ENCODE measurements at regions not wholly inside any gene's neighbourhood (a gene's known extent, or its start where the extent isn't known, plus 50 kb on each side); places are given as distances from the start of the nearest gene placed in this dataset.

DNA sequence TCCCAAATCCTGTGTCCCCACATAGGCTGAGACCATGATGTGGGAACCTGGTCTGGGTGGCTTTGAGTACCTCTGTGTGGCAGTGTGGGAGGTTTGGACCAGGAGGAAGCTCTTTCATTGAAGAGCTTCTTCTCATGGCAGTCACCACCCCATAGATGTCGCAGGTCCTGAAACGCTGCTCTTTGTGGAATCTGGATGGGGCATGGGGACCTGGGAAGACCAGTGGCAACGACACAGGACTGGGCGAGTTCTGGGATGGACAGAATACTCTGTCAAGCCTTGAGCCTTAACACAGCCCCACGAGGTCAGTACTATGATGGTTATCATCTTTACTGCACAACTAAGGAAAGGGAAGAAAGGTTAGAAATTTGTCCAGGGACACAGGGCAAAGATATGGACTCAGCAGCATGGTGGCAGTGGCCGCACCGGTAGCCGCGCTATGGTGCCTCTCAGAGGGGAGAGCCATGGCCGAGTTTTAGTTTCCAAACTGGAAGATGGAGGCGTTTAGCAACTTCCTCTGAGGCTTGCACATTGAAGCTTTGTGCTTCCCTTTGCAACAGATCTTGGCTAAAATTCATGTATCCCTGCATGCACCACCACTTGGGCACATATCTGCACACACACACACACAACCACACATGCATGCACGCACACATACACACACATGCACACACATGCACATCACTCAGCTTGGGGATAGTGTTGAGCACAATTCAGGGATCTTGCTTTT is 117.7 kb upstream of the C1orf174 start:
- no peaks in the 10 kb centered on the region; the same call in none of the 2 replicates for H3K27me3 ChIP-seq (ENCODE audit: control insufficient read depth, insufficient read depth, low read length)
- H3K27ac ChIP-seq (ENCODE audit: low read length): no peak overlapping the region
- ChIA-PET CTCF (no interaction called here), POLR2A (interaction anchor here (0.7 kb wide), 1 partner anchor 87 kb away, joined by 3 read pairs; no protein-coding TSS in a partner anchor)
- no peaks in the 10 kb centered on the region for H3K4me1 ChIP-seq (ENCODE audit: control insufficient read depth, insufficient read depth, low read length)
- in situ Hi-C loops (cut with HindIII; ENCODE audit: low pct_unique_long_range_greater_than_20kb, low sequenced_read_pairs) (no loop called here), intact Hi-C loops (cut with micrococcal nuclease; ENCODE audit: unreplicated experiment) (no loop called here)
- ATAC-seq (no peak), DNase-seq (ENCODE audit: low read depth, low spot score) (no peak)
- no peaks in the 10 kb centered on the region for H3K36me3 ChIP-seq (ENCODE audit: control insufficient read depth, insufficient read depth, low read length)
- H3K4me3 ChIP-seq (ENCODE audit: low read depth in 2 of 2, low read length in 2 of 2): no peak overlapping the region
- TF ChIP-seq TCF7L2 (IDR thresholded peaks at IDR 0.05; ENCODE audit: low read depth, low read length) (no peak), POLR2AphosphoS5 (IDR thresholded peaks at IDR 0.05; ENCODE audit: low read depth, low read length) (no peak), REST (IDR thresholded peaks at IDR 0.05; ENCODE audit: insufficient read depth in 1 of 2, low read depth in 2 of 2, low read length in 1 of 2) (no peak)
- TF ChIP-seq, protein P1, sequence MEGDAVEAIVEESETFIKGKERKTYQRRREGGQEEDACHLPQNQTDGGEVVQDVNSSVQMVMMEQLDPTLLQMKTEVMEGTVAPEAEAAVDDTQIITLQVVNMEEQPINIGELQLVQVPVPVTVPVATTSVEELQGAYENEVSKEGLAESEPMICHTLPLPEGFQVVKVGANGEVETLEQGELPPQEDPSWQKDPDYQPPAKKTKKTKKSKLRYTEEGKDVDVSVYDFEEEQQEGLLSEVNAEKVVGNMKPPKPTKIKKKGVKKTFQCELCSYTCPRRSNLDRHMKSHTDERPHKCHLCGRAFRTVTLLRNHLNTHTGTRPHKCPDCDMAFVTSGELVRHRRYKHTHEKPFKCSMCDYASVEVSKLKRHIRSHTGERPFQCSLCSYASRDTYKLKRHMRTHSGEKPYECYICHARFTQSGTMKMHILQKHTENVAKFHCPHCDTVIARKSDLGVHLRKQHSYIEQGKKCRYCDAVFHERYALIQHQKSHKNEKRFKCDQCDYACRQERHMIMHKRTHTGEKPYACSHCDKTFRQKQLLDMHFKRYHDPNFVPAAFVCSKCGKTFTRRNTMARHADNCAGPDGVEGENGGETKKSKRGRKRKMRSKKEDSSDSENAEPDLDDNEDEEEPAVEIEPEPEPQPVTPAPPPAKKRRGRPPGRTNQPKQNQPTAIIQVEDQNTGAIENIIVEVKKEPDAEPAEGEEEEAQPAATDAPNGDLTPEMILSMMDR (IDR thresholded peaks at IDR 0.05): no peak
- BruUV-seq (replicated peaks): no TSS peak
- no peaks in the 10 kb centered on the region for H3K9me3 ChIP-seq (ENCODE audit: control insufficient read depth, insufficient read depth, low read depth, low read length)

DNA sequence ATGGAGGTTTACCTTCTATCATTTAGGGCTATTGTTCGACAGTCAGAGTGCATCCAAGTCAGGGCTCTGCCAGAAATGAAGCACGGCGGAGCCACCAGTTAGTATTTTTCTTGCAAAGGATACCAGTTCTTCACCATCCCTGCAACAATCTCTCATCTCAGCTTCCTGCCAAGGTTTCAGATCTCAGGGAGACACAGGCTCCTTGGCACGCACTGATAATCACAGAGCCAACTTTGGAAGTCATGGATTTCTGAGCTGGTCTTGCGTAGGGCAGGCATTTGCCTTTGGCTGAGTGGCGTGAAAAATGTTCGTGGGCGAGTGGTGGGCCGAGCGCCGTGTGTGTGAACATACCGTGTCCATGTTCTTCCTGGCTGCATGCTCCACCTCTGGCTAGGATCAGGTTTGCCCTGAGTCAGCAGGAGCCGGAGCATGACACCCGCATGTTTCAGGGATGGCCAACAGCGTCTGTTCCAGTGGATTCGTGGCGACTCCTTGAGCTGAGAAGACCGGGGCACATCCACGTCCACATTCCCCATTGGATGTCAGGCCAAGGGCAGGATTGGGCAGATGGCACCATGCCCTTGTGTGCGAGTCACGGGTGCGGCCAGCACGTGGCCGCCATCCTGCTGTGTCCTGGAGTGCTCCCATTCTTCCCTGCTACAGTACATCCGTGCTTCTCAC is 118.5 kb upstream of the C1orf174 start:
- no peak for ATAC-seq

More for the DNA sequence above, 118.5 kb upstream of the C1orf174 start:
- intact Hi-C loops (cut with micrococcal nuclease; ENCODE audit: unreplicated experiment) (no loop called here), in situ Hi-C loops (cut with HindIII; ENCODE audit: low pct_unique_long_range_greater_than_20kb, low sequenced_read_pairs) (no loop called here)
- no peaks in the 10 kb centered on the region for H3K36me3 ChIP-seq (ENCODE audit: control insufficient read depth, insufficient read depth, low read length)
- H3K4me1 ChIP-seq (ENCODE audit: control insufficient read depth, insufficient read depth, low read length): no peaks in the 10 kb centered on the region
- BruUV-seq (replicated peaks): no TSS peak
- ChIA-PET POLR2A (no interaction called here), CTCF (no interaction called here)
- H3K9me3 ChIP-seq (ENCODE audit: control insufficient read depth, insufficient read depth, low read depth, low read length): no peaks in the 10 kb centered on the region
- peaks cover 2% of the 10 kb centered on the region for H3K27me3 ChIP-seq (ENCODE audit: control insufficient read depth, insufficient read depth, low read length)
- H3K4me3 ChIP-seq (ENCODE audit: low read depth in 2 of 2, low read length in 2 of 2): no peak overlapping the region
- no peak for DNase-seq (ENCODE audit: low read depth, low spot score)
- TF ChIP-seq POLR2AphosphoS5 (IDR thresholded peaks at IDR 0.05; ENCODE audit: low read depth, low read length) (no peak), REST (IDR thresholded peaks at IDR 0.05; ENCODE audit: insufficient read depth in 1 of 2, low read depth in 2 of 2, low read length in 1 of 2) (no peak), SIN3A (IDR thresholded peaks at IDR 0.05; ENCODE audit: borderline replicate concordance, insufficient read depth, low read depth, low read length) (no peak), TCF7L2 (IDR thresholded peaks at IDR 0.05; ENCODE audit: low read depth, low read length) (no peak)
- TF ChIP-seq, protein P1 (IDR thresholded peaks at IDR 0.05): no peak
- H3K27ac ChIP-seq (ENCODE audit: low read length): no peak overlapping the region

Measured in Panc1 (cell line).